TTC549 (cell line): ENCODE measurements at regions not wholly inside any gene's neighbourhood (a gene's known extent, or its start where the extent isn't known, plus 50 kb on each side); places are given as distances from the start of the nearest gene placed in this dataset.
"Not testable (repeated sequence)": the region's sequence is repeated elsewhere in the genome, so short reads cannot be mapped to it uniquely, and the experiment has no call there.

Source experiments
- FAIRE-seq: peaks from 2 replicates; lab custom pipeline; 2012; peaks lifted over from hg19 to GRCh38; lab: Jason Lieb, UNC

GRCh38 chr6:1001655-1002349 is 308.9 kb upstream of the EXOC2 start:
- FAIRE-seq, result no peak

- no peak for FAIRE-seq
Observed at GRCh38 chr6:999552-999951, 306.6 kb upstream of the EXOC2 start.

GRCh38 chr6:998551-998950 is 305.6 kb upstream of the EXOC2 start:
- FAIRE-seq, result no peak

GRCh38 chr6:996271-996852 is 303.4 kb upstream of the EXOC2 start:
- no peak for FAIRE-seq

- no peak for FAIRE-seq
Observed at GRCh38 chr6:991192-991591, 298.3 kb upstream of the EXOC2 start.

GRCh38 chr6:984031-984430 is 291.1 kb upstream of the EXOC2 start:
- no peak for FAIRE-seq

- no peak for FAIRE-seq
Observed at GRCh38 chr6:978937-979685, 286.2 kb upstream of the EXOC2 start.

- not testable (repeated sequence) for FAIRE-seq
Observed at GRCh38 chr6:977226-977625, 284.3 kb upstream of the EXOC2 start.

- FAIRE-seq, result no peak
Observed at GRCh38 chr6:971981-972640, 279.2 kb upstream of the EXOC2 start.

- FAIRE-seq, result no peak
Observed at GRCh38 chr6:968791-969190, 275.9 kb upstream of the EXOC2 start.

- no peak for FAIRE-seq
Observed at GRCh38 chr6:967701-968100, 274.8 kb upstream of the EXOC2 start.

GRCh38 chr6:965343-965742 is 272.4 kb upstream of the EXOC2 start:
- no peak for FAIRE-seq

GRCh38 chr6:963456-963855 is 270.5 kb upstream of the EXOC2 start:
- no peak for FAIRE-seq

GRCh38 chr6:961407-961960 is 268.5 kb upstream of the EXOC2 start:
- FAIRE-seq, result no peak

GRCh38 chr6:960356-960755 is 267.4 kb upstream of the EXOC2 start:
- no peak for FAIRE-seq

- FAIRE-seq, result no peak
Observed at GRCh38 chr6:958488-958887, 265.5 kb upstream of the EXOC2 start.

- FAIRE-seq, result no peak
Observed at GRCh38 chr6:951399-952181, 258.7 kb upstream of the EXOC2 start.

GRCh38 chr6:947235-947934 is 254.4 kb upstream of the EXOC2 start:
- no peak for FAIRE-seq

- no peak for FAIRE-seq
Observed at GRCh38 chr6:946546-946945, 253.6 kb upstream of the EXOC2 start.

GRCh38 chr6:939526-940252 is 246.8 kb upstream of the EXOC2 start:
- FAIRE-seq, result no peak

- no peak for FAIRE-seq
Observed at GRCh38 chr6:938916-939315, 246.0 kb upstream of the EXOC2 start.
